ENCODE measurements at regions not wholly inside any gene's neighbourhood (a gene's known extent, or its start where the extent isn't known, plus 50 kb on each side); places are given as distances from the start of the nearest gene placed in this dataset.

GRCh38 chr1:209398313-209398991 is 185.1 kb upstream of the CAMK1G start:
- TF ChIP-seq POLR2A (IDR thresholded peaks at IDR 0.05; ENCODE audit: low read depth, low read length) (no peak), POLR2AphosphoS5 (IDR thresholded peaks at IDR 0.05; ENCODE audit: low read depth, low read length) (no peak), TAF1 (IDR thresholded peaks at IDR 0.05; ENCODE audit: low read depth, low read length) (no peak), PAX5 (IDR thresholded peaks at IDR 0.05; ENCODE audit: insufficient read depth, low read length, severe bottlenecking) (no peak), POU2F2 (IDR thresholded peaks at IDR 0.05; ENCODE audit: low read depth, low read length) (no peak)

Measured in GM12891 (cell line).